ENCODE measurements at regions not wholly inside any gene's neighbourhood (a gene's known extent, or its start where the extent isn't known, plus 50 kb on each side); places are given as distances from the start of the nearest gene placed in this dataset.

GRCh38 chr2:190766174-190766572, 114.4 kb upstream of the GLS start:
- H3K4me1 ChIP-seq (ENCODE audit: control insufficient read depth, insufficient read depth, low read length): no peaks in the 10 kb centered on the region
- no peak overlapping the region for H3K27ac ChIP-seq (ENCODE audit: low read length)
- no peak for TF ChIP-seq CTCF (IDR thresholded peaks at IDR 0.05)
- TF ChIP-seq POLR2AphosphoS5 (IDR thresholded peaks at IDR 0.05; ENCODE audit: low read depth, low read length): no peak
- TF ChIP-seq TCF7L2 (IDR thresholded peaks at IDR 0.05; ENCODE audit: low read depth, low read length): no peak
- TF ChIP-seq REST (IDR thresholded peaks at IDR 0.05; ENCODE audit: insufficient read depth in 1 of 2, low read depth in 2 of 2, low read length in 1 of 2): no peak
- no peak for TF ChIP-seq SIN3A (IDR thresholded peaks at IDR 0.05; ENCODE audit: borderline replicate concordance, insufficient read depth, low read depth, low read length)
- DNase-seq (ENCODE audit: low read depth, low spot score): no peak
- no peaks in the 10 kb centered on the region for H3K9me3 ChIP-seq (ENCODE audit: control insufficient read depth, insufficient read depth, low read depth, low read length)
- ATAC-seq: 0 out of 2 replicates have a peak, but pooled peaks have one; percentile 34
- POLR2A ChIA-PET: no interaction called here
- intact Hi-C loops (cut with micrococcal nuclease; ENCODE audit: unreplicated experiment) (no loop called here), in situ Hi-C loops (cut with HindIII; ENCODE audit: low pct_unique_long_range_greater_than_20kb, low sequenced_read_pairs) (no loop called here)
- H3K4me3 ChIP-seq (ENCODE audit: low read depth in 2 of 2, low read length in 2 of 2): no peak overlapping the region
- peaks cover 2% of the 10 kb centered on the region; the same call in 1 of the 2 replicates for H3K27me3 ChIP-seq (ENCODE audit: control insufficient read depth, insufficient read depth, low read length)
- CTCF ChIA-PET: interaction anchor here (0.5 kb wide), 1 partner anchor 743 kb away, joined by 4 read pairs; no protein-coding TSS in a partner anchor
- H3K36me3 ChIP-seq (ENCODE audit: control insufficient read depth, insufficient read depth, low read length): no peaks in the 10 kb centered on the region
- no TSS peak for BruUV-seq (replicated peaks)

- Histone ChIP-seq H3K9me3 (ENCODE audit: control insufficient read depth, insufficient read depth, low read depth, low read length) (no peaks in the 10 kb centered on the region), H3K4me1 (ENCODE audit: control insufficient read depth, insufficient read depth, low read length) (no peaks in the 10 kb centered on the region), H3K27me3 (ENCODE audit: control insufficient read depth, insufficient read depth, low read length) (peaks cover 2% of the 10 kb centered on the region; the same call in 1 of the 2 replicates), H3K36me3 (ENCODE audit: control insufficient read depth, insufficient read depth, low read length) (no peaks in the 10 kb centered on the region), H3K4me3 (ENCODE audit: low read depth in 2 of 2, low read length in 2 of 2) (no peak overlapping the region), H3K27ac (ENCODE audit: low read length) (no peak overlapping the region)
- intact Hi-C loops (cut with micrococcal nuclease; ENCODE audit: unreplicated experiment) (no loop called here), in situ Hi-C loops (cut with HindIII; ENCODE audit: low pct_unique_long_range_greater_than_20kb, low sequenced_read_pairs) (no loop called here)
- POLR2A ChIA-PET: no interaction called here
- ATAC-seq (0 out of 2 replicates have a peak, but pooled peaks have one; percentile 17), DNase-seq (ENCODE audit: low read depth, low spot score) (no peak)
- CTCF ChIA-PET: interaction anchor here (0.5 kb wide), 1 partner anchor 743 kb away, joined by 4 read pairs; no protein-coding TSS in a partner anchor
- no TSS peak for BruUV-seq (replicated peaks)
- TF ChIP-seq POLR2AphosphoS5 (IDR thresholded peaks at IDR 0.05; ENCODE audit: low read depth, low read length) (no peak), TCF7L2 (IDR thresholded peaks at IDR 0.05; ENCODE audit: low read depth, low read length) (no peak), CTCF (IDR thresholded peaks at IDR 0.05) (no peak), SIN3A (IDR thresholded peaks at IDR 0.05; ENCODE audit: borderline replicate concordance, insufficient read depth, low read depth, low read length) (no peak), REST (IDR thresholded peaks at IDR 0.05; ENCODE audit: insufficient read depth in 1 of 2, low read depth in 2 of 2, low read length in 1 of 2) (no peak)
Measured at GRCh38 chr2:190766595-190766994, 114.0 kb upstream of the GLS start.

All from Panc1 (cell line).